ENCODE measurements at regions not wholly inside any gene's neighbourhood (a gene's known extent, or its start where the extent isn't known, plus 50 kb on each side); places are given as distances from the start of the nearest gene placed in this dataset.

GRCh38 chr18:51879329-51879728 lies 460.7 kb upstream of the DCC start:
- H2AFZ ChIP-seq (ENCODE audit: low read depth) = no peak overlapping the region
- ChIA-PET CTCF (no interaction called here), POLR2A (no interaction called here)
- no peak overlapping the region for H3K27ac ChIP-seq (ENCODE audit: low read depth in 2 of 2, low read length in 1 of 2)
- no peak for DNase-seq
- no peak overlapping the region for H3K4me3 ChIP-seq (ENCODE audit: low read depth in 2 of 2, low read length in 1 of 2)
- 45% methylated on average over 1 of the region's 1 CpG for WGBS (ENCODE audit: low lambda C conversion rate)
- TF ChIP-seq, protein P1, sequence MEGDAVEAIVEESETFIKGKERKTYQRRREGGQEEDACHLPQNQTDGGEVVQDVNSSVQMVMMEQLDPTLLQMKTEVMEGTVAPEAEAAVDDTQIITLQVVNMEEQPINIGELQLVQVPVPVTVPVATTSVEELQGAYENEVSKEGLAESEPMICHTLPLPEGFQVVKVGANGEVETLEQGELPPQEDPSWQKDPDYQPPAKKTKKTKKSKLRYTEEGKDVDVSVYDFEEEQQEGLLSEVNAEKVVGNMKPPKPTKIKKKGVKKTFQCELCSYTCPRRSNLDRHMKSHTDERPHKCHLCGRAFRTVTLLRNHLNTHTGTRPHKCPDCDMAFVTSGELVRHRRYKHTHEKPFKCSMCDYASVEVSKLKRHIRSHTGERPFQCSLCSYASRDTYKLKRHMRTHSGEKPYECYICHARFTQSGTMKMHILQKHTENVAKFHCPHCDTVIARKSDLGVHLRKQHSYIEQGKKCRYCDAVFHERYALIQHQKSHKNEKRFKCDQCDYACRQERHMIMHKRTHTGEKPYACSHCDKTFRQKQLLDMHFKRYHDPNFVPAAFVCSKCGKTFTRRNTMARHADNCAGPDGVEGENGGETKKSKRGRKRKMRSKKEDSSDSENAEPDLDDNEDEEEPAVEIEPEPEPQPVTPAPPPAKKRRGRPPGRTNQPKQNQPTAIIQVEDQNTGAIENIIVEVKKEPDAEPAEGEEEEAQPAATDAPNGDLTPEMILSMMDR (IDR thresholded peaks at IDR 0.05) = no peak
- TF ChIP-seq GABPA (IDR thresholded peaks at IDR 0.05; ENCODE audit: low read depth) (no peak), RCOR1 (IDR thresholded peaks at IDR 0.05; ENCODE audit: low read length) (no peak), FOSL2 (IDR thresholded peaks at IDR 0.05; ENCODE audit: borderline replicate concordance, low read depth) (no peak), FOXJ3 (CRISPR knock-in tag; IDR thresholded peaks at IDR 0.05) (no peak), MAX (IDR thresholded peaks at IDR 0.05; ENCODE audit: low read depth) (no peak)
- H3K9me3 ChIP-seq = no peaks in the 10 kb centered on the region
- H3K4me2 ChIP-seq = no peak overlapping the region
- no peaks in the 10 kb centered on the region for H3K9me2 ChIP-seq
- no peaks in the 10 kb centered on the region; a peak in 1 of 4 replicates for H3K4me1 ChIP-seq (ENCODE audit: control insufficient read depth in 1 of 2, insufficient read depth in 2 of 2, low read depth in 1 of 2, low read length in 1 of 2)
- H3K9ac ChIP-seq = no peak overlapping the region
- H3K79me2 ChIP-seq (ENCODE audit: insufficient read depth) = no peaks in the 10 kb centered on the region
- no peaks in the 10 kb centered on the region for H3K36me3 ChIP-seq (replicated peaks in 1 of 2; ENCODE audit: control insufficient read depth in 1 of 2, insufficient read depth in 2 of 2, low read length in 1 of 2)
- no peaks in the 10 kb centered on the region for H3F3A ChIP-seq (replicated peaks; ENCODE audit: insufficient read depth)
- H4K20me1 ChIP-seq (ENCODE audit: insufficient read depth) = no peaks in the 10 kb centered on the region
- H3K27me3 ChIP-seq (ENCODE audit: insufficient read depth) = no peaks in the 10 kb centered on the region

DNA sequence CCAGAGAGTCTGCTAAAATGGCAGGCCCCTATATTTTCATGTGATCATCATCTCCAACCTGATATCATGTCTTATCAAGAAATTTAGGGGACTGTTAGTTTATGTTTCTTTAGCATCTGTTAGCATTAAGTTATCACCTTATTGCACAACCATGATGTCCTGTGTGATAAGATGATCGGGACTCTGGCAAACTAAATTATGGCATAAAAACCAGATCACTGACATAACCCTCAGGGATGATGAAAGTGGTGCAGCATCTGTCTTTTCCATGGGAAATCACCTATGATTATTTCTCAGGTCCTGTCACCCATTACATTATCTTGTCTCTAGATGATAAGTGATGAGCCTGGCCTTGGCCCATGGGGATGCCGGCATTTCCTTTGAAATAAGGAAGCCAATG lies 458.6 kb upstream of the DCC start:
- no peak overlapping the region for H3K4me2 ChIP-seq
- CTCF ChIA-PET = no interaction called here
- no peak for TF ChIP-seq FOSL2 (IDR thresholded peaks at IDR 0.05; ENCODE audit: borderline replicate concordance, low read depth)
- no peak for TF ChIP-seq TAF1 (IDR thresholded peaks at IDR 0.05; ENCODE audit: borderline replicate concordance, low read depth, low read length)
- no peak for TF ChIP-seq NFIC (IDR thresholded peaks at IDR 0.05; ENCODE audit: borderline replicate concordance)
- TF ChIP-seq, protein P2, sequence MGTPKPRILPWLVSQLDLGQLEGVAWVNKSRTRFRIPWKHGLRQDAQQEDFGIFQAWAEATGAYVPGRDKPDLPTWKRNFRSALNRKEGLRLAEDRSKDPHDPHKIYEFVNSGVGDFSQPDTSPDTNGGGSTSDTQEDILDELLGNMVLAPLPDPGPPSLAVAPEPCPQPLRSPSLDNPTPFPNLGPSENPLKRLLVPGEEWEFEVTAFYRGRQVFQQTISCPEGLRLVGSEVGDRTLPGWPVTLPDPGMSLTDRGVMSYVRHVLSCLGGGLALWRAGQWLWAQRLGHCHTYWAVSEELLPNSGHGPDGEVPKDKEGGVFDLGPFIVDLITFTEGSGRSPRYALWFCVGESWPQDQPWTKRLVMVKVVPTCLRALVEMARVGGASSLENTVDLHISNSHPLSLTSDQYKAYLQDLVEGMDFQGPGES (IDR thresholded peaks at IDR 0.05; ENCODE audit: low read depth, low read length) = no peak
- TF ChIP-seq ELF1 (IDR thresholded peaks at IDR 0.05) = no peak
- no peak for TF ChIP-seq MXI1 (IDR thresholded peaks at IDR 0.05; ENCODE audit: low read depth, low read length)
- TF ChIP-seq ZBTB33 (IDR thresholded peaks at IDR 0.05; ENCODE audit: borderline replicate concordance, low read depth) = no peak
- TF ChIP-seq PBX3 (IDR thresholded peaks at IDR 0.05) = no peak
- TF ChIP-seq USF2 (IDR thresholded peaks at IDR 0.05; ENCODE audit: borderline replicate concordance, low read depth, low read length) = no peak
- no peak for TF ChIP-seq YY1 (IDR thresholded peaks at IDR 0.05; ENCODE audit: low read depth)
- TF ChIP-seq REST (IDR thresholded peaks at IDR 0.05; ENCODE audit: low read depth, low read length) = no peak
- no peak for TF ChIP-seq RFX5 (IDR thresholded peaks at IDR 0.05; ENCODE audit: low read length)

More for the DNA sequence above, 458.6 kb upstream of the DCC start:
- no peaks in the 10 kb centered on the region for H4K20me1 ChIP-seq (ENCODE audit: insufficient read depth)
- H3K79me2 ChIP-seq (ENCODE audit: insufficient read depth) = no peaks in the 10 kb centered on the region
- no peak overlapping the region for H2AFZ ChIP-seq (ENCODE audit: low read depth)
- H3K27ac ChIP-seq (ENCODE audit: low read depth in 2 of 2, low read length in 1 of 2) = no peak overlapping the region
- no peaks in the 10 kb centered on the region for H3F3A ChIP-seq (replicated peaks; ENCODE audit: insufficient read depth)
- H3K27me3 ChIP-seq (ENCODE audit: insufficient read depth) = no peaks in the 10 kb centered on the region
- DNase-seq = peak; percentile 23
- H3K9me3 ChIP-seq = no peaks in the 10 kb centered on the region
- H3K4me1 ChIP-seq (ENCODE audit: control insufficient read depth in 1 of 2, insufficient read depth in 2 of 2, low read depth in 1 of 2, low read length in 1 of 2) = no peaks in the 10 kb centered on the region; a peak in 1 of 4 replicates
- H3K36me3 ChIP-seq (replicated peaks in 1 of 2; ENCODE audit: control insufficient read depth in 1 of 2, insufficient read depth in 2 of 2, low read length in 1 of 2) = no peaks in the 10 kb centered on the region
- 10% methylated on average over 2 of the region's 2 CpGs for WGBS (ENCODE audit: low lambda C conversion rate)
- no peak overlapping the region for H3K9ac ChIP-seq
- no peaks in the 10 kb centered on the region for H3K9me2 ChIP-seq
- no peak overlapping the region for H3K4me3 ChIP-seq (ENCODE audit: low read depth in 2 of 2, low read length in 1 of 2)
- POLR2A ChIA-PET = no interaction called here

Data from SK-N-SH (cell line).